WI38 (cell line): ENCODE measurements at regions not wholly inside any gene's neighbourhood (a gene's known extent, or its start where the extent isn't known, plus 50 kb on each side); places are given as distances from the start of the nearest gene placed in this dataset.

Source experiments
- H3K4me3 ChIP-seq: 2 replicates; pipeline ENCODE4 v1.5.1; 2011; ENCODE audit warnings: low read depth, mild to moderate bottlenecking, control low read depth, low read length
- CTCF ChIP-seq: IDR thresholded peaks from 2 replicates; pipeline ENCODE4 v1.5.1; 2012; ENCODE audit warnings: low read depth, mild to moderate bottlenecking, control low read depth, low read length

GRCh38 chr19:30882411-30883005, 466.7 kb downstream of the TSHZ3 start:
- H3K4me3 ChIP-seq = no peak overlapping the region
- no peak for TF ChIP-seq CTCF

DNA sequence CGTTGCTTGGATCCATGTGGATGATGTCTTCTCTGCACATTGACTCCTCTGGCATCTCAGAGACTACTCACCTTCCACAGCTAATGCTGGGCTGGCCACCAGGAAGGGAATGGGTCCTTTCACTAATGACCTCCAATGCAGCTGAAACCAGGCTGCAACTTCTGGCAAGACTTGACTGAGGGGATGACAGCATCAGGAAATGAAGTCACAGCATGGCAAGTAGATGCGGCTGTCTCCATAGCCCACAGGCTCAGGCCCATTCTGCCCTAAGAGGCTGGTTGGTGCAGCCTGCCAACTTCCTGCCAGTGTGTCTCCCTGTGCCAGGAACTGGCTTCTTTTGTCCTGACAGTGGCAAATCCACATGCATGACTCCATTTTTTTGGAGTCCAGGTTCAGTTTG, 467.3 kb downstream of the TSHZ3 start:
- no peak for TF ChIP-seq CTCF
- no peak overlapping the region for H3K4me3 ChIP-seq

- TF ChIP-seq CTCF = no peak
- no peak overlapping the region for H3K4me3 ChIP-seq
These were observed 468.0 kb downstream of the TSHZ3 start for GRCh38 chr19:30881281-30881680.

DNA sequence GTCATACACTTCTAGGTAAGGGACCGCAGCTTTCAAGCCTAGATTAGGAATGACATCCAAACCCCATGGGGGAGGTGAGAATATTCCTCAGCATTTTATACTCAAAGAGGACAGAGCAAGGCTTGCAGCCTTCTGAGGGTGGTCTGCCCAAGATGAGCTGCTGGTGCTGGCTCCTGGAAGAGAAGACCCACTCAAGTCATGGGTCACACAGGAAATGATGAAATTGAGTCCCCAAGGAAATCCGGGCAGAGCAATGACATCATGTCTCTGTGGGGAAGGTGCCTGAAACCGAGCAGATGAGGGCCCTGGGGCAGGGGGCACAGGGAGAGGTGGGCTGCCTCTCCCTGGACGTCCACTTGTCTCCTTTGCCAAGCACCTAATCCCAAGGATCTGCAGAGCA, 468.7 kb downstream of the TSHZ3 start:
- no peak for TF ChIP-seq CTCF
- H3K4me3 ChIP-seq = no peak overlapping the region

DNA sequence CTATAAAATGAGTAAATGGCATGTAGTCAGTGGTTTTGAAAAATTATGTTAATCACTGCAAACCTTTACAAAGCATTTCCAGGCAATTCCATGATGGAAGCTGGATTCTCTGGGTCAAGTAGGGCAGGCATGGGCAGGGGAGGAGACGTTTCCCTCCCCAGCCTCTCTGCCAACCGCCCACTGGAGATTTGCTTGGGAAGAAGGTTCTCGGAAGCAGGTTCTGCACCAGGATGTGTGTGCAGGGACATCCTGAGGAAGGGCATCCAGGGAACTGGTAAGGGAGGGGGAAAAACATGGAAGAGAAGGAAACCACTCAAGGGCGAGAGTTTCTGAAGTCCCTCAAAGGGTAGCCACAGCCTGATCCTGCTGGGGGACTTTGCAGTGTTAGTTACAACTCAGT, 469.1 kb downstream of the TSHZ3 start:
- no peak for TF ChIP-seq CTCF
- H3K4me3 ChIP-seq = no peak overlapping the region

DNA sequence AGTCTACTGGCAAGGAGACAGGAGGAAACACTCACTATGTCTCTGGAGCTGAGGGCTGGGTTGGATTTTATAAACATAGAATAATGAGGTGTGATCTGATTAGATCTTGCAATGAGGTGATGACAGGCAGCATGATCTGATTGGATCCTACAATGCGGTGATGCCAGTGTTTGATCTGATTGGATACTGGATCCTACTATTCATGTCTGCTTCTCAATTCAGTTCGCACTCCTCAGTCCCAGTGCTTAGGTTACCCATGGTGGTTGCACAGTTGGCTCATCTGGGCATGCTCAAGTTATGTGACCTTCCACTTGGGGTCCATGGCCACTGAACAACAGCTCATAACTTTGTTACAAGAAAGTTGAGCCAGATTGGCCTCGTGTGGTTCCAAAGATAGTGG, 469.5 kb downstream of the TSHZ3 start:
- no peak for TF ChIP-seq CTCF

DNA sequence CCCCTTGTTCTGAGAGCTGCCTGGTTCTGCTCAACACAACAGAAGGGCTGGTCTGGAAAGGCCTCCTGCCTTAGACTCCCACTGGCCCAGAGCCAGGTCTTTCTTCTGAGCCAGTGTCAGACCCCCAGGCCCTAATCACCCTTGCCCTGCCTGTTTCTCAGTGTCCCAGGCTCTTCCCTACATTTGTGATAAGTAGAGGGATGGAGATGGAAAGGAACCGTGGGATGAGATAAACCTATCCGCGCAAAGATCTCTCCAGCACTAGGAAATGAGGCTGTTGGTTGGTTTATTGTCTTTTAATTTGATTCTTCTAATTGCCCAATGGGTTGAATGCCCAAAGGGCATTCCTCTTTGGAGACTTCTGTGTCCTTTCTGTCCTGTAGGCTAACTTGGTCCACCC, 470.0 kb downstream of the TSHZ3 start:
- no peak for TF ChIP-seq CTCF
- H3K4me3 ChIP-seq = no peak overlapping the region

More for the DNA sequence above, 469.5 kb downstream of the TSHZ3 start:
- H3K4me3 ChIP-seq = no peak overlapping the region
